HK-2 (cell line): ENCODE measurements at regions not wholly inside any gene's neighbourhood (a gene's known extent, or its start where the extent isn't known, plus 50 kb on each side); places are given as distances from the start of the nearest gene placed in this dataset.
A peak's percentile ranks its signal among the peaks of the same experiment; 100 is the strongest.

Experiments
- DNase-seq: peaks from one replicate; pipeline ENCODE4 v3.0.0-alpha.2; 2018; ENCODE audit not compliant: unreplicated experiment

DNA sequence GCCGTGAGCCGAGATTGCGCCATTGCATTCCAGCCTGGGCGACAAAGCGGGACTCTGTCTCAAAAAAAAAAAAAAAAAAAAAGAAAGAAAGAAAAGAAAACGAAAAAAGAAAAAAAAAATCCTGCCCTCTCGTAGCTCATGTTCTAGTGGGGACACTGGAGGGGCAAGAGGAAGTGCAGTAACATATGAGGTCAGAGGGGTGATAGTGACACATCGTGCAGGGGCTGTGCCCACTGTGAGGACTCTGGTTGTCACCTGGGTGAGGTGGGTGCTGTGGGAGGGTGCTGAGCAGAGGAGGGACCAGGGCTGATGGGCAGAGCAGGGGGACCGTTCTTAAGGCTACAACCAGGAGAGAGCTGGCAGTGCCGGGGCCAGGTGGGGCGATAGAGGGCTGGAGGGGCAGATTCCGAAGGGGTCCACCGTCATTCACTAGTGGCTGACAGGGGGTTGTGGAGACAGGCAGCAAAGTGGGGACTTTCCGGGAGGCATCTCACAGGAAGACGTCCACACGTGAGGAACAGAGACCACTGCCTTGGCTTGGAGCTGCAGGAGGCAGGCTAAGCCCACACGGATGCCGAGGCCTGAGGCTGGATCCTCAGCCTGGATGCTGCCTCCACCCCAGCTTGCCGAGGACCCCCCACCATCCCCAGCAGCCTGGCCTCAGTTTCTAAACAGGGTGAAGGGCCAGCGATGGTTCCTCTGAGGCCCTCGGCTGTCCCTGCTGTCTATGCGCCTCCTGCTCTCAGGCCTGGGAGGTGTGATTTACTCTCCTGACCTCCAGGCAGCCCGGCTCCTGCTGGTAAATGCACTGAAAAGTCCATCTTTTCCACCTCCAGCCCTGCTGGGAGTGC, 154.3 kb upstream of the IQSEC1 start:
- DNase-seq = no peak

- no peak for DNase-seq
Measured at GRCh38 chr3:13224967-13225366, 151.7 kb upstream of the IQSEC1 start.

DNA sequence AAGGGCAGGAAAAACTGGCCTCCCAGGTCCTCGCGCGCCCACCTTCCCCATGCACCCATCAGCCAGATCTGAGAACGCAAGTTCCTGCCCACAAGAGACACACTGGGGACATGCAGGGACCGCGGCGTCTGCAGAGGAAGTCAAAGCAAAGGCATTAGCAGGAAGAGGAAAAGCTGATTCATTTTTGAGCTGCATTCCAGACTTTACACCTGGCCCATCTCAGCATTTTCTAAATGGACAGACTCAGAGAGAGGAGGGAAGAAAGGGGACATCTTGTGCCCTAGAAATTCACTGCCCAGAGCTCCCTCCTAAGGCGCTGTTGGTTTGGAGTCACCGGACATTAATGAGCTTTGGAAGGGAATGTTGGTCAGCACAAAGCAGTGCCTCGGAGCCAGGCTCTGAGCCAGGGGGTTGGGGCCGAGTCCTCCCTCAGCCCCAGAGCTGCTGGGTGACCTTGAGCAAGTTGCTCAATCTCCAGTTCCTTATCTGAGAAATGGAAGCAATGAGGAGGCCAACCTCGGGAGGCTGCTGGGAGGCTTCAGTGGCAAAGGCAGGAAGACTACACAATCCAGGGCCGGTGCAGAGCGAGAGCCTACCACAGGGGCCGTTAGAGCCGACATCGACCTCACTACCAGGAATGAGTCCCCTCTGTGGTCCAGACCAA, 150.5 kb upstream of the IQSEC1 start:
- DNase-seq = no peak

- DNase-seq = no peak
Measured at GRCh38 chr3:13222891-13223573, 149.8 kb upstream of the IQSEC1 start.

- DNase-seq = no peak
Measured at GRCh38 chr3:13222131-13222530, 148.9 kb upstream of the IQSEC1 start.

DNA sequence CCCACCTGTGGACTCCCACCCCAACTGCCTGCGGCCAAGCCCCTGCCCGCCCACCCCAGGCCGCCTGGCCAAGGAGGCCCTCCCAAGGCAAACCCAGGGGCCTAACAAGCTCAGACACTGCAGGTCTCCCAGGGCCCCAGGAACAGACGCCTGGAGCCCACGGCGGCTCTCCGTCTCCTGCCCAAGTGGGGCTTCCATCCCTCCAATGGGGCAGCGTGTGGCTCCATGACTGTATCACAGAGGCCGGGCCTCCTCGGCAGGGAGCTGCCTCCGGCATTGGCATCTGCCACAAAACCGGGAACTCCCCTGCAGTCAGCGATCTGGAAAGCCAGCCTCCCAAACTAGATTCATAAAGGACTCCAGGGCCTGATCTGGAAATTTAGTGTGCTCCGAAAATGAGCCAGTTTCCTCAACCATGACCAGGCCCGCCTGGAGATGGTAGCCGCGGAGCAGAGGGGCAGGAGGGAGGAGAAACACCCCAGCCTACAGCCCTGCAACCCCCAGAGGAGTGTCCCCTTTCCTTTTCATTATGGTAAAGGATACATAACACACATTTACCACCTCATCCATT, 148.3 kb upstream of the IQSEC1 start:
- DNase-seq = no peak

DNA sequence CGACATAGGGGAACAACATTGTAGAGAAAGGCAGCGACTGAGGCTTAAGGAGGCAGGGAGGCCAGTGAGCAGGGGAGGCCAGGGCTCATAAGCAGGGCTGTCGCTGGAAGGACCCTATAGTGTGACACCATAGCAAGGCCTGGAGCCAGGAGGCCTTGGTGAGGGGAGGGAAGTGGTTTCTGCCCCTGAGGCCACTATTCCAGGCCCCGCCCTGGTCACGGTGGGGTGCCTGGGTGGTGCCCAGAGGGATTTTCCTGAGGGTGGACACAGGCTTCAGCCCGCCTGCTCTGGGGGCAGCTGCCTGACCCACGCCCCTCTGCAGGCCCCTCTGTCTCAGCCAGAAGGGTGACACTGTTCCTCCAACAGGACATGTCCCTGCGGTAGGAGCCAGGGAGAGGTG, 147.8 kb upstream of the IQSEC1 start:
- no peak for DNase-seq

DNA sequence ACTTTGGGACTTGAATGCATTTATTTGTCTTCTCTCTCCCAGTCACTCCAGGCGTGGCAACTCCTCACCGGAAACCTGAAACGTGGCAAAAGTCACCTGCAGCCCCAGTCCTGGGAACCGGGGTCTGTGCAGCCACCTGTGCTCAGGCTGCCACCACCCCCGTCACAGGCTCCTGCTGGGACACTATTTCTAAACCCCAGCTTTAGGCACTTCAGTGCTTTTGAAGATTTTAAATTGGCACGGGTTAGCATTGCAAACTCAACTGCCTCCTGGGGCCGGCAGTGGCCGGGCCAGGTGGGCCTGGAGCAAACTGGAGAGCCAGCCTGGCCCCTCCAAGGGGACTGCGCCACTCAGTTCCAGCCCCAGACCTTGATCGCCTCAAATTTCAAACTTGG, 146.7 kb upstream of the IQSEC1 start:
- DNase-seq = no peak

- no peak for DNase-seq
Measured at GRCh38 chr3:13219077-13219901, 146.1 kb upstream of the IQSEC1 start.

GRCh38 chr3:13218541-13218908, 145.3 kb upstream of the IQSEC1 start:
- DNase-seq = no peak

- peak; percentile 44 for DNase-seq
Measured at GRCh38 chr3:13217736-13218540, 144.7 kb upstream of the IQSEC1 start.

DNA sequence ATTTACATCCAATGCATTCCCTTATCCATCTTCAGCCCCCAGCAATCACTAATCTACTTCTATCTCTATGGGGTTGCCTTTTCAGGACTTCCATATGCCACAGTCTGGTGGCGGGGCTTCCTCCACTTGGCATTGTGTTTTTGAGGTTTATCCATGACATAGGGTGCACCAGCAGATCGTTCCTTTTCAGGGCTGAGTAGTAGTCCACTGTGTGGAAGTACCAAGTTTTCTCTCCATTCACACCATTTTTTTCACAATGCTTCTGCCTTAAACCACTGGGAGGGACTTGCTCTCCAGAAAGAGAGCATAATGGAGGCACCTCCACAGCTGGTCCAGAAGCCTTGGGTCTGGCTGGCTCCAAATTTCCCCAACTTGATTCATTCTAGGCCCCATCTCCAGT, 144.0 kb upstream of the IQSEC1 start:
- no peak for DNase-seq

- peak; percentile 27 for DNase-seq
Measured at GRCh38 chr3:13215940-13216546, 142.8 kb upstream of the IQSEC1 start.

DNA sequence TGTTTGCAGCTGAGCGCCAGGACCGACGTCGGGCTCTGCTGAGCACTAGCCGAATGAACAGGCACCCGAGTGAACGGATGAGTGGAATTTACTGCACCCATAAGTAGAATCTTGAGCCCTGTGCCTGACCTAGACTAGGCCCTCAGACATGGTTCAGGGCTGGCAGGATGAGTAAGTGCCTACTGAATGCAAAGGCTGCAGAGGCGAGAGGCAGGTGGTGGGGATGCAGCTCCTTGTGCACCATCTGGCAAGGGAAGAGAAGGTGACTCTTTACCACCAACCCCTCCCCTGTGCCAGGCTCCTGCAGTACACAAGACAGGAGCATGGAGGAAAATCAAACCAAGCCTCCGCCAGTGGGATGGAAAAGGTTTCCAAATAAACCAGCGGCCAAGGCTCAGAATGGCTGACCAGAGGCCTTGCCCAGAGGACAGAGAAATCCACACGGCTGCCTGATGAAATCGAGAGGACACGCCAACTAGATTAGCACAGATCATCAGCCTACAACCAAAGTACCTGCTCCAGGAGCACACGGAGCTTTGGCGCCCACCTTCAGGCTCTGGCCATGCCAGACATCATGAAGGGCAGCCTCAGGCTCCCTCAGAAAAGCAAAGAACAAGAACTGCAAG, 141.7 kb upstream of the IQSEC1 start:
- no peak for DNase-seq

DNA sequence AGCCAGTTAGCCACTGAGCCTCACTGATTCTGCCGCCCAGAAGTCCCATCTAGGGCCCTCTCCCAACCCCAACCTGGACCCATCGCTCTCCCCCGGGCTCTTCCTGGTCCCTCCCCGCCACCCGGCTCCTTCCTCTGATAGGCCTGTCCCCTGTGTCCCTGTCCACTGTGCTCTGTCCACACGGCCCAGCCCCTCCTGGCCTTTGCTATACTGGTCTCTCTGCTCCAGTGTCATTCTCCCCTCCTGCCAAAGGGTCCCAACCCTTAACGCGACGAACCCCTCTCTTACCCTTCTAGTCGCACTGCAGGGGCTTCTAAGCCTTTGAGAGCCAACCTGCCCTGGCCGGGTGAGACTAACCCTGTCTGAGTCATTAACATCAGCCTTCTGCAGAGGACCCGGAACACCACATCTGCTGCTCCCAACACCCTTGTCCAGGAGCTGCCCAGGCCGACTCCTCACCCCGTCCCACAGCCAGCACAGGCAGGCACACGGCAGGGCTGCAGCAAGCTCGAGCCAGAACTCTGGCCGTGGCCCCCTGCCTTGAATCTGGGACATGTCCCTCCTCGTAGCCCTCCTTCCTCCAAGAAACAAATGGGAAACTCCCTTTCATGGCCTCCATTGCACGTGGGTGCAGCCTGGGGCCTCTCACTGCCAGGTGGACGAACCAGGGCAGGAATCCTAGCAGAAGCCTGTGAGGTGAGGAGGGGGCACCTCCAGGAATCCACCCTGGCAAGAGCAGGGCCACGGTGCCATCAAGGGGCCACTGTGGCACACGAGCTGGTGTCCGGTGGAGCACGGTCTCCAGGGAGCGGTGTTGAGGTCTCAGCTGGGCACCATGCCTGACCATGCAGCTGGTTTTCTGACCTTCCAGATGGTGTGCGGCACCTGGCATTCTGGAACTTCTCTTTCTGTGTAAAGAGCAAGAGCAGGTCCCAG, 140.9 kb upstream of the IQSEC1 start:
- DNase-seq = no peak

- DNase-seq = no peak
Measured at GRCh38 chr3:13213490-13213889, 140.3 kb upstream of the IQSEC1 start.

DNA sequence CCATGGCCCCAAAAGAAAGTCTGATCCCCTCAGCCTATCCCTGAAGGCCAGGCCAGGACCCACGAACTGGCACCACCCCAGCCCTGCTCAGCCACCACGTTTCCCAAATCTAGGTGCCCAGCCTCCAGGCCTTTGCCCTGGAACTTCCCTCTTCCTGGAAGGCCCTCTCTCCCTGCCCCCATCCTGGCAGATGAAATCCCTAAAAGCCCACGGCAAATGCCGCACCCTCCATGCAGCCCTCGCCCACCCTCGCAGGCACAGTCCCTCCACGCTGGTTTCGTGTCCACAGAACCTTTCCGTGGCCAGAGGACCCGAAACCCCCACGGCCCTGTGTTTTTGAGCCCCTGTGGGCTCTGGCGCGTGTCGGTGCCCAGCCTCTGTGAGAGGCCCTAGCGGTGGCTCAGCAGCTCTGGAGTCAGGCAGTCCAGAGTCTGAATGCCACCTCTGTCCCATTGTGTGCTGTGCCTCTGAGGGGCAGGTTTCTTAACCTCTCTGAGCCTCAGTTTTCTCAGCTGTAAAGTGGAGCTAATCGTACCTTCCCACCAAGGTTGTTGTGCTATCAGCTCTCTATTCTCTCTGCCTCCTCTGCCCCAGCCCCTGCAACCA, 138.5 kb upstream of the IQSEC1 start:
- DNase-seq = no peak

- no peak for DNase-seq
Measured at GRCh38 chr3:13210221-13210975, 137.2 kb upstream of the IQSEC1 start.
